GM19467 (cell line): ENCODE measurements at regions not wholly inside any gene's neighbourhood (a gene's known extent, or its start where the extent isn't known, plus 50 kb on each side); places are given as distances from the start of the nearest gene placed in this dataset.

Source experiments
- ATAC-seq: cut with Tn5 transposase; IDR thresholded peaks from one replicate; pipeline ENCODE4 v1.9.1; 2021; ENCODE audit warnings: mild to moderate bottlenecking, moderate library complexity; ENCODE audit not compliant: unreplicated experiment

- no peak for ATAC-seq
Measured at GRCh38 chr21:38959692-38960061, 153.9 kb downstream of the ETS2 start.

GRCh38 chr21:38958940-38959691 is 153.4 kb downstream of the ETS2 start:
- no peak for ATAC-seq

GRCh38 chr21:38958323-38958705 is 152.6 kb downstream of the ETS2 start:
- no peak for ATAC-seq

GRCh38 chr21:38957575-38958322 is 152.0 kb downstream of the ETS2 start:
- no peak for ATAC-seq

- no peak for ATAC-seq
Measured at GRCh38 chr21:38956856-38957571, 151.3 kb downstream of the ETS2 start.

- ATAC-seq: no peak
Measured at GRCh38 chr21:38956521-38956855, 150.8 kb downstream of the ETS2 start.

- no peak for ATAC-seq
Measured at GRCh38 chr21:38956007-38956406, 150.3 kb downstream of the ETS2 start.

- ATAC-seq: no peak
Measured at GRCh38 chr21:38955495-38955894, 149.8 kb downstream of the ETS2 start.

- ATAC-seq: no peak
Measured at GRCh38 chr21:38954588-38955004, 148.9 kb downstream of the ETS2 start.

GRCh38 chr21:38953516-38953915 is 147.8 kb downstream of the ETS2 start:
- ATAC-seq: no peak

GRCh38 chr21:38952890-38953289 is 147.2 kb downstream of the ETS2 start:
- ATAC-seq: no peak

- no peak for ATAC-seq
Measured at GRCh38 chr21:38951095-38951730, 145.5 kb downstream of the ETS2 start.

- ATAC-seq: no peak
Measured at GRCh38 chr21:38950435-38951094, 144.8 kb downstream of the ETS2 start.

- ATAC-seq: no peak
Measured at GRCh38 chr21:38949070-38949380, 143.3 kb downstream of the ETS2 start.

- ATAC-seq: no peak
Measured at GRCh38 chr21:38948377-38949069, 142.8 kb downstream of the ETS2 start.

GRCh38 chr21:38945545-38946245 is 140.0 kb downstream of the ETS2 start:
- no peak for ATAC-seq

GRCh38 chr21:38944903-38945302 is 139.2 kb downstream of the ETS2 start:
- no peak for ATAC-seq

- no peak for ATAC-seq
Measured at GRCh38 chr21:38944402-38944801, 138.7 kb downstream of the ETS2 start.

GRCh38 chr21:38942748-38943211 is 137.1 kb downstream of the ETS2 start:
- ATAC-seq: no peak

- no peak for ATAC-seq
Measured at GRCh38 chr21:38938769-38939168, 133.0 kb downstream of the ETS2 start.
